SU-DHL-6 (cell line): ENCODE measurements at regions not wholly inside any gene's neighbourhood (a gene's known extent, or its start where the extent isn't known, plus 50 kb on each side); places are given as distances from the start of the nearest gene placed in this dataset.

Experiments
- EZH2phosphoT487 ChIP-seq: fragments of 200-600 bp; sonication (generic), shearing (Covaris generic); conservative IDR thresholded peaks from 2 replicates; pipeline ENCODE4 v1.6.1; 2018; ENCODE audit warnings: mild to moderate bottlenecking, antibody characterized with exemption, low read length, moderate library complexity, mixed read lengths
- TF ChIP-seq, protein P1 (sequence below): fragments of 200-600 bp; sonication (generic); IDR thresholded peaks from one replicate; pipeline ENCODE4 v1.5.1; 2017; ENCODE audit warnings: antibody characterized with exemption, mild to moderate bottlenecking, low read length, moderate library complexity; ENCODE audit not compliant: insufficient read depth, poor library complexity, severe bottlenecking

GRCh38 chr19:30666301-30666803 lies 294.2 kb downstream of the ZNF536 start:
- TF ChIP-seq, protein P1, sequence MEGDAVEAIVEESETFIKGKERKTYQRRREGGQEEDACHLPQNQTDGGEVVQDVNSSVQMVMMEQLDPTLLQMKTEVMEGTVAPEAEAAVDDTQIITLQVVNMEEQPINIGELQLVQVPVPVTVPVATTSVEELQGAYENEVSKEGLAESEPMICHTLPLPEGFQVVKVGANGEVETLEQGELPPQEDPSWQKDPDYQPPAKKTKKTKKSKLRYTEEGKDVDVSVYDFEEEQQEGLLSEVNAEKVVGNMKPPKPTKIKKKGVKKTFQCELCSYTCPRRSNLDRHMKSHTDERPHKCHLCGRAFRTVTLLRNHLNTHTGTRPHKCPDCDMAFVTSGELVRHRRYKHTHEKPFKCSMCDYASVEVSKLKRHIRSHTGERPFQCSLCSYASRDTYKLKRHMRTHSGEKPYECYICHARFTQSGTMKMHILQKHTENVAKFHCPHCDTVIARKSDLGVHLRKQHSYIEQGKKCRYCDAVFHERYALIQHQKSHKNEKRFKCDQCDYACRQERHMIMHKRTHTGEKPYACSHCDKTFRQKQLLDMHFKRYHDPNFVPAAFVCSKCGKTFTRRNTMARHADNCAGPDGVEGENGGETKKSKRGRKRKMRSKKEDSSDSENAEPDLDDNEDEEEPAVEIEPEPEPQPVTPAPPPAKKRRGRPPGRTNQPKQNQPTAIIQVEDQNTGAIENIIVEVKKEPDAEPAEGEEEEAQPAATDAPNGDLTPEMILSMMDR, result peak; percentile 97
- TF ChIP-seq EZH2phosphoT487, result no peak
